HEK293 (cell line): ENCODE measurements at regions not wholly inside any gene's neighbourhood (a gene's known extent, or its start where the extent isn't known, plus 50 kb on each side); places are given as distances from the start of the nearest gene placed in this dataset.

Experiments
- CTCF ChIA-PET: fragments of 350-600 bp; formaldehyde crosslinking; extraction: SDS; loops from one replicate; lab custom pipeline; 2021; ENCODE audit warnings: antibody characterized with exemption; lab: Yijun Ruan, JAX
- POLR2A ChIA-PET: fragments of 300-600 bp; formaldehyde crosslinking; extraction: SDS; loops from one replicate; lab custom pipeline; 2020; ENCODE audit warnings: antibody characterized with exemption, inconsistent platforms; lab: Yijun Ruan, JAX
- H3K27ac ChIP-seq: fragments of 200-500 bp; sonication (Bioruptor generic); 2 replicates; pipeline ENCODE4 v1.5.1; 2014; ENCODE audit warnings: low read depth, low read length, control low read depth, inconsistent platforms; ENCODE audit errors: extremely low read depth
- H3K36me3 ChIP-seq, 2 experiments: fragments of 200-500 bp in 1 of 2; sonication (Bioruptor generic) in 1 of 2; 1 replicate in 1 of 2; 2 replicates in 1 of 2; pipeline ENCODE4 v1.5.1; 2014 to 2017; ENCODE audit warnings: inconsistent platforms in 2 of 2, low read length in 2 of 2; ENCODE audit not compliant: control insufficient read depth in 2 of 2, insufficient read depth in 1 of 2
- H3K4me1 ChIP-seq: fragments of 200-500 bp; sonication (Bioruptor generic); 2 replicates; pipeline ENCODE4 v1.5.1; 2014; ENCODE audit warnings: mild to moderate bottlenecking, low read length, inconsistent platforms; ENCODE audit not compliant: control insufficient read depth, insufficient read depth
- H3K4me3 ChIP-seq: 2 replicates; pipeline ENCODE4 v1.5.1; 2011; ENCODE audit warnings: low read depth, mild to moderate bottlenecking, control low read depth, low read length, moderate library complexity
- H3K9me3 ChIP-seq: fragments of 200-500 bp; sonication (Bioruptor generic); 2 replicates; pipeline ENCODE4 v1.5.1; 2014; ENCODE audit warnings: low read depth, low read length, inconsistent platforms; ENCODE audit not compliant: control insufficient read depth, insufficient read depth
- KLF8 ChIP-seq: fragments of 450-650 bp; formaldehyde crosslinking; IDR thresholded peaks from 2 replicates; pipeline ENCODE4 v1.5.1; 2016; ENCODE audit warnings: missing biosample characterization, missing genetic modification characterization
- PATZ1 ChIP-seq: fragments of 450-650 bp; formaldehyde crosslinking; IDR thresholded peaks from 2 replicates; pipeline ENCODE4 v1.5.1; 2016; ENCODE audit warnings: missing biosample characterization, missing genetic modification characterization
- PRDM10 ChIP-seq: fragments of 450-650 bp; formaldehyde crosslinking; IDR thresholded peaks from 2 replicates; pipeline ENCODE4 v1.5.1; 2016; ENCODE audit warnings: missing biosample characterization, missing genetic modification characterization
- ZBTB17 ChIP-seq: fragments of 450-650 bp; formaldehyde crosslinking; IDR thresholded peaks from 2 replicates; pipeline ENCODE4 v1.5.1; 2016; ENCODE audit warnings: missing biosample characterization, missing genetic modification characterization
- ZBTB8A ChIP-seq: fragments of 450-650 bp; formaldehyde crosslinking; IDR thresholded peaks from 2 replicates; pipeline ENCODE4 v1.5.1; 2016; ENCODE audit warnings: missing biosample characterization, missing genetic modification characterization
- ZEB2 ChIP-seq: fragments of 450-650 bp; formaldehyde crosslinking; IDR thresholded peaks from 2 replicates; pipeline ENCODE4 v1.5.1; 2016; ENCODE audit warnings: missing biosample characterization, missing genetic modification characterization
- ZNF114 ChIP-seq: fragments of 450-650 bp; formaldehyde crosslinking; IDR thresholded peaks from 2 replicates; pipeline ENCODE4 v1.5.0; 2017; ENCODE audit warnings: missing biosample characterization, missing genetic modification characterization
- ZNF155 ChIP-seq: fragments of 450-650 bp; formaldehyde crosslinking; IDR thresholded peaks from 2 replicates; pipeline ENCODE4 v1.5.1; 2016; ENCODE audit warnings: missing biosample characterization, missing genetic modification characterization
- ZNF239 ChIP-seq: fragments of 450-650 bp; formaldehyde crosslinking; IDR thresholded peaks from 2 replicates; pipeline ENCODE4 v1.5.1; 2016; ENCODE audit warnings: missing biosample characterization, missing genetic modification characterization
- ZNF292 ChIP-seq: fragments of 450-650 bp; formaldehyde crosslinking; IDR thresholded peaks from 2 replicates; pipeline ENCODE4 v1.5.1; 2016; ENCODE audit warnings: low read depth, missing biosample characterization, missing genetic modification characterization, borderline replicate concordance
- ZNF354C ChIP-seq: fragments of 450-650 bp; formaldehyde crosslinking; IDR thresholded peaks from 2 replicates; pipeline ENCODE4 v1.5.1; 2016; ENCODE audit warnings: missing biosample characterization, missing genetic modification characterization, low read depth, borderline replicate concordance
- ZNF391 ChIP-seq: fragments of 450-650 bp; formaldehyde crosslinking; IDR thresholded peaks from 2 replicates; pipeline ENCODE4 v1.5.1; 2016; ENCODE audit warnings: low read depth, missing biosample characterization, missing genetic modification characterization, borderline replicate concordance
- ZNF514 ChIP-seq: fragments of 450-650 bp; formaldehyde crosslinking; IDR thresholded peaks from 2 replicates; pipeline ENCODE4 v1.5.1; 2016; ENCODE audit warnings: missing biosample characterization, missing genetic modification characterization
- ZSCAN23 ChIP-seq: fragments of 450-650 bp; formaldehyde crosslinking; IDR thresholded peaks from 2 replicates; pipeline ENCODE4 v1.5.1; 2016; ENCODE audit warnings: missing biosample characterization, missing genetic modification characterization
- ZSCAN4 ChIP-seq: fragments of 450-650 bp; formaldehyde crosslinking; IDR thresholded peaks from 2 replicates; pipeline ENCODE4 v1.5.1; 2017; ENCODE audit warnings: missing biosample characterization, missing genetic modification characterization

- POLR2A ChIA-PET: no interaction called here
- no peaks in the 10 kb centered on the region for H3K9me3 ChIP-seq
Observed at GRCh38 chr9:1495282-1496030, 445.3 kb downstream of the DMRT2 start.

GRCh38 chr9:1505489-1505888 lies 455.3 kb downstream of the DMRT2 start:
- no peak for TF ChIP-seq ZNF391 (tag by site-specific recombination)
- no peak for TF ChIP-seq ZBTB17 (tag by site-specific recombination)
- no peak for TF ChIP-seq PRDM10
- no peak for TF ChIP-seq ZBTB8A (tag by site-specific recombination)
- TF ChIP-seq, all 188 proteins: peak for 0
- no peak overlapping the region for H3K27ac ChIP-seq
- H3K9me3 ChIP-seq: no peaks in the 10 kb centered on the region
- H3K4me3 ChIP-seq: no peak overlapping the region
- H3K36me3 ChIP-seq: no peaks in the 10 kb centered on the region
- POLR2A ChIA-PET: no interaction called here
- H3K4me1 ChIP-seq: no peaks in the 10 kb centered on the region
- CTCF ChIA-PET: no interaction called here

More at GRCh38 chr9:1495282-1496030, 445.3 kb downstream of the DMRT2 start:
- Histone ChIP-seq H3K27ac (no peak overlapping the region), H3K4me3 (no peak overlapping the region), H3K36me3 (no peaks in the 10 kb centered on the region), H3K4me1 (peaks cover 3% of the 10 kb centered on the region; the same call in 1 of the 2 replicates)
- CTCF ChIA-PET: no interaction called here
- no peak for TF ChIP-seq ZNF114

- Histone ChIP-seq H3K9me3 (no peaks in the 10 kb centered on the region), H3K4me1 (no peaks in the 10 kb centered on the region), H3K27ac (no peak overlapping the region), H3K4me3 (no peak overlapping the region), H3K36me3 (no peaks in the 10 kb centered on the region)
- no peak for TF ChIP-seq ZNF239 (tag by site-specific recombination)
- TF ChIP-seq ZNF514: no peak
- no peak for TF ChIP-seq ZBTB8A (tag by site-specific recombination)
- POLR2A ChIA-PET: no interaction called here
- CTCF ChIA-PET: no interaction called here
Observed at GRCh38 chr9:1510712-1511111, 460.6 kb downstream of the DMRT2 start.

- Histone ChIP-seq H3K27ac (no peak overlapping the region), H3K4me3 (no peak overlapping the region), H3K4me1 (no peaks in the 10 kb centered on the region), H3K36me3 (no peaks in the 10 kb centered on the region), H3K9me3 (no peaks in the 10 kb centered on the region)
- POLR2A ChIA-PET: no interaction called here
- TF ChIP-seq KLF8: no peak
- TF ChIP-seq ZSCAN4 (tag by site-specific recombination): no peak
- no peak for TF ChIP-seq ZNF155 (tag by site-specific recombination)
- no peak for TF ChIP-seq ZSCAN23 (tag by site-specific recombination)
- no peak for TF ChIP-seq ZBTB17 (tag by site-specific recombination)
- TF ChIP-seq ZEB2 (tag by site-specific recombination): no peak
- no peak for TF ChIP-seq ZNF354C
- TF ChIP-seq ZNF292 (tag by site-specific recombination): no peak
- no peak for TF ChIP-seq PATZ1 (tag by site-specific recombination)
- CTCF ChIA-PET: interaction anchor here (0.7 kb wide), 1 partner anchor 26 kb away, joined by 3 read pairs; no protein-coding TSS in a partner anchor
Observed at GRCh38 chr9:1513105-1513504, 462.9 kb downstream of the DMRT2 start.
